DMS79 treated with DMSO at 0.1 percent for 48 hours (cell line): ENCODE measurements at regions not wholly inside any gene's neighbourhood (a gene's known extent, or its start where the extent isn't known, plus 50 kb on each side); places are given as distances from the start of the nearest gene placed in this dataset.

ENCODE experiments used
- DNase-seq: peaks from one replicate; lab custom pipeline; 2025; lab: John Stamatoyannopoulos, UW

DNA sequence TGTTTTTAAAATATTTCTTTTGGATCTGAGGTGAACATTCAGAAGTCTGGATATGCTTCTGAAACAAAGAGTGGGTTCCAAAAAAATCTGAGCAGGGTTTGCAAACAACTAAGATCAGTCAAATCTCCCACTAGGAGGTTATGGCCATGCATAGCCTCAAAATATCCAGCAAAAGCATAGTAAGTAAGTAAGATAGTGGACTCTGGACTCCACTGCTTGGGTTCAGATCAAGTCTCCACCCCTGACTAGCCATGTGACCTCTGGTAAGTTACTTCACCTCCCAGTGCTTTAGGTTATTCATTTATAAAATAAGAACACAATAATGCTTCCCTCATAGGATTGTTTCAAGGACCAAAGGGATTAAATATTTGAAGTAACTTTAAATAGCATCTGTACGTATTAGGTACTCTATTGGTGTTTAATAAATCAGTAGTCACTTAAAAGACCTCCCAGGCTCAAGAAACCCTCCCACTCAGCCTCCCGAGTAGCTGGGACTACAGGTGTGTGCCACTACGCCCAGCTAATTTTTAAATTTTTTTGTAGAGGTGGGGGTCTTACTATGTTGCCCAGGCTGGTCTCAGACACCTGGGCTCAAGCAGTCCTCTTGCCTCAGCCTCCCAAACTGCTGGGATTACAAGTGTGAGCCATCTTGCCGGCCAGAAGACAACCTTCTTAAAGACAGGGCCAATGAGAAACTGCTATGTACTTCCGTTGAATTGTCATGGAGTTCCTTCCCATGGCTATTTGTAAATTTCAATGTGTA is 95.7 kb upstream of the SOX5 start:
- no peak for DNase-seq

DNA sequence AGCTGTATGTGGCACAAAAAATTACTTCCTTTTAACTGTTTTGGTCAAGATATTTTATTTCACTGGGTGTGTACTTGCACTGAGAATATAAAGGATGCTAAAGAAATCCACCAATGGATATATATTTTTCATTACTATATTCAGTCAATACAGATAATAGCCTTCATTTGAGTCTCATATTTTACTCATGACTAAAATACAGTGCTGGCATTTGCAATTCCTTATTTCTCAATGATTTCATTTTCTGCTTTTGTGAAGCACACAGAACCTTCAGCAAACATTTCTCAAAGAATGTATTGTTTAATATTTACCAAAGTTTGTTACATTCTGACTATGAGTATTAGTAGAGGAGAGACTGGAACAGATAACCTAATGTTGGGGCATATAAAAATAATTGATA is 93.2 kb upstream of the SOX5 start:
- no peak for DNase-seq

DNA sequence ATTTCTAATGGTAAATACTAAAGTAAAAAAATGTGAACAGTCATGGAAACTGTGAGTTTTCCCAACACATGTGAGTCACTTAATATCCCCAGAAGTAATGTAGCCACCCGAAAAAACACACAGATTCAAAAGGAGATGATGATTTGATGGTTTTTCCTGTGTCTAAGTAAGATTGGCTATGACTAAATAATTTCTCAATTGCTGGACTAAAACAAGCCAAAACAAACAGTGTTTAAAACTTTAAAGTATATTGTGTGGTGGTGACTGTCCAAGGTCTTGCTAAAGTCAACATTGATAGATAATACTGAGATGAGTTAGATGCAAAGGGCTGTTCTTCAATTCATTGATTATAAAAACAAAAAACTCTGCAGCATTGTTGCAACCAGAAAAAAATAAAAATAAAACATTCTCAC is 89.6 kb upstream of the SOX5 start:
- DNase-seq, result no peak

DNA sequence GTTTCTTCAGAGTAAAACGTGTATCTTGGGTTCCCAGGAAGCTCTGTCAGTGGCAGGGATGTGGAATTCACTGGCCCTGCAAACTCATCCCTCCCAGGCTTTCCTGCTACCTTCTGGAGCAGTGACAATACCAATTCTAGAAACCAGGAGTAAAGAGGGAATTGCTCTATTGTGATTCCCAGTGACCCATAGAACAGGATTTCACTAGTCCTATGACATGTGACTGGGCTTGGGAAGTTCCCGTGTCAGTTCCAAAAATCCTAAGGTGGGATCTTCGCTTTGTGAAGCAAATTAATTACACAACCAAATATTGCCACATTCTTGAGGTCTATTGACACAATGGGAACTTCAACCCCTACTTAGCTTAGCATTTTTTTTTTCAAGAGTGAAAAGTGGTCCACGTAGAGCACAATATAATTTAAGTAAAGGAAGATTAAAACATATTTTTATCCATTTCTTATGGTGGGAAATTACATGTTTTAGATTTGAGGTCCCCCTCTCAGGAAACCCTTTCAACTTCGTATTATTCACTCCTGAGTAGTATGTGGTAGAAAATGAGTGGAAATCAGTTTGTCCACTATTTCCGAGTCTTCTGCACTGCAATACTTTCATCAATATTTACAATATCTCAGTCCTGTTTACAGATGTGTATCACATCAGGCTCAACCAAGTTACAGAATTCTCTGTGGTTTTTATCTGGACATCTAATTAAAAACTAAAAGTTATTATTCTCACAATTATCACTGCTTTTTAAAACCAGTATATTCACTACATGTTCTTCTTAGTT is 88.9 kb upstream of the SOX5 start:
- DNase-seq, result no peak

DNA sequence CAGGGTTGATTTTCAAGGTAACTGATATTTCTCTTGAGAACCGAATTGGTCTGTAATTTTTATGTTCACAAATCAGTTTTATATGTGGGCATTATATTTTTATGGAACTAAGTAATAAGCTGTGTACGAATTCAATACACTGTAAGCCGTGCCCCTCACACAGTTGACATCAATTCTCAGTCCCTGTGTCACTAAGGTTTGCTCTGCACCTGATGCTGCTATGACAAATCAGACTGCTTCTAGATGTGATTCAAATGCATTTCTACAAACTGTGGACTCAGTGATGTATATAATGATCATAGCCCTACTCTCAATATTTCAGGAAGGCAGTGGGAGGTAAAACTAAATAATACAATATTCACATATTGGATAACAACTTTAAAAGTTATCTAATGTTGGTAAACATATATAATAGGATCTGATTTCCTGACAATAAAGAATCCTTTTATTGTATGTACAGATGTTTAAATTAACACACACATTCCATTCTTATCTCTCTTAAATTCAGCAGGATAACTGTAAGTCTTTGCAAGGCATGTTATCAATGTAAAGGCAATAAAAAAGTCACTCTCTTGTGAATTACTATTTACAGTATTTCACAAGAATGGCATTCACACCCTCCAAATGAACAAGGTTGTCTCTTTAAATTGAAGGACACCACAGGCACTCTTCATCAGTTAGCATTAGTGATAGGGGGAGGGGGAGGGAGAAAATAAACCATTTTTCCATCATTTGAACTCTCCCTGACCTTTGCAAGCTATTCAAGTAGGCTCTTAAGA is 87.2 kb upstream of the SOX5 start:
- DNase-seq, result no peak

DNA sequence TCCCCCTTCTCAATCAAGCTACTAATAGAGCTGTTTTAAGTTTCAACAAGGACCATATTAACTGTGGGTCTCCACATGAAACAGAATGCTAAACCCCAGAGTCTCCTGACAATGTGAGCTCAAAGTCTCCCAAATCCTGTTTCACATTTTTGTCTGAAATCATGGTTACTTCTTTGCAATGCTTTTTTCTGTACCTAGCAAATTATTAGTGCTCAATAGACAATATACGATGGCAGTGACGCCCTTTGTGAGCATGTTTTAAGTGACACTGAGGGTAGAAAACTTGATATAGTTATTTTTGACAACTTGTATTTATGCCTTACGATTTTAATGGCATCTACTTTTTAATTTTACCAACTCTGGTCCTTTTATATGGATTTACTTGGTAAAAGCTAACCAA is 85.4 kb upstream of the SOX5 start:
- DNase-seq, result no peak

DNA sequence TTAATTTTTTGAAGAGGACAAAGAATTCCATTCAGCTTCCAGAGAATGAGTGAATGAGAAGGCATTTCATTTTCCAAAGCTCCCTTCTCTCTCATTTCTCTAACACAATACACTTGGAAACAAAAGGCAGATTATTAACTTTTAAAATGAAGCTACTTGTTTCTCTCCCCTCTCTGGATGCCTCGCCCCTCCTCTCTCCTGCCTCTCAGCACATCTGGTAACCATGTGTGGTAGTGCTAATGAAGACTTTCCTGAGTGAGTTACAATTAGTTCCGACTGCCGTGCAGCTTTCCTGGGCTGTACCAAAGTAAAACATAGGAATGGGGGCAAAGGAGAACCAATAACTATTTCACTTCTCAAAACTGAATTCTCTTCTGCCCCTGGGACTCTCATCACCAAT is 84.7 kb upstream of the SOX5 start:
- no peak for DNase-seq

DNA sequence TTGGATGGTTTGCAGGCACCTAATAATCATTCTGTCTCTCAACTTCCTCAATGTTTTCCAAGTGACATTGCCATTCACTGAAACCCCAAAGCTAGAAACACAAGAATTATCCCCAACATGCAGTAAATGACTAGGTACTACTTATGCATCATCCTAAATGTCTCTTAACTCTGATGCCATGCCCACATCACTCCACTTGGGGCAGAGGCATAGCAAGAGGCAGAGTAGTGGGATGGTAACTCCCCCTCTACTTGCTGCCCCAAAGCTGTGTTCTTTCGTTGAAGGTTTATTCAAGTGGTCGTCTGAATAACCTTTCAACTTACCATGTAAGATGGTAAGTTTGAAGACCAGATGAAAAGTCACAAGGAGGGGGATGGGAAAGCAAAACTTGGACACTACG is 77.9 kb upstream of the SOX5 start:
- DNase-seq, result no peak

DNA sequence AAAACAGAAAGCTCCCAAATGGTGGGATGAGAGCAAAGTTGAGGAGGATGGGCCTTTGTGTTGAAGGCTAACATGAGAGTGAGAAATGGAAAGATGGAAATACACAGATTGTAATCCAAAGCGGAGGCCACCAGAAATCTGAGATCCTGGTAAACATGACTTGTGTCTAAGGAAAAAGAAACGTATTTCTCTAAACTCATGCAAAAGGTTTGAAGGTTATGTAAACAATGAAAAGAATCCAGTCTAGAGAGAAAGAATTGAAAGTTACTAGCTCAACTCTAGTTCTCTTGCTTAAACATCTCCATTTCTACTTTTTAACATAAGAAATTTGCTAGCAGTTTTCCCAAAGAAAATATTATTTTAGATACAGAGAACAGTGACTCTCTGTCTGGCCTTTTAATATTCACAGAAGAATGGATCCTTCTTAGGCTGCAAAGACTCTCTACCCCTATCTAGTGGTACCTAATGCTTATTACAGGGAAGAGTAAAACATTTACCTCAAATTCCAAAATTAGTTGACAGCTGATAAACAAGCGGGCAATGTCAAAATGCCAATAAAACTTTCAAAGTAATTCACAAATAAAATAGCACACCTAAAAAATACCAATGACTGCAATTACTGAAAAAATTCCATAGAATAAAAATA is 75.8 kb upstream of the SOX5 start:
- no peak for DNase-seq

DNA sequence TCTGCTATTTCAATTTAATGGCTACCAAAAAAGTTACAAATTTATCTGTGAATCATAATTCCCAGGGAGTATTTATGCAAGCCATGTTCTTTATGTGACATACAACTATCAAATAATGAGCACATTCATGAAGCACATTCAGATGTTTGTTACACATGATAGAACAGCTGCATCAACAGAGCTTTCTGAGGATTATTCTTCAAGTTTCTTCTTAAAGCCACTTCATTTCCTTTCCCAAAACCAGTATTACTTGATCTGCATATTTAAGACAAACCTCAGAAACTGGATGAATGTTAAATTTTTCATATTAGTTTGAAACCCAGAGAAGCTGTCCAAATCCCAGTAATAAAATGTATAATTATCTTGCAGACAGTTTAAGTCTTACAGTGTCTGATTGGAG is 73.6 kb upstream of the SOX5 start:
- no peak for DNase-seq

DNA sequence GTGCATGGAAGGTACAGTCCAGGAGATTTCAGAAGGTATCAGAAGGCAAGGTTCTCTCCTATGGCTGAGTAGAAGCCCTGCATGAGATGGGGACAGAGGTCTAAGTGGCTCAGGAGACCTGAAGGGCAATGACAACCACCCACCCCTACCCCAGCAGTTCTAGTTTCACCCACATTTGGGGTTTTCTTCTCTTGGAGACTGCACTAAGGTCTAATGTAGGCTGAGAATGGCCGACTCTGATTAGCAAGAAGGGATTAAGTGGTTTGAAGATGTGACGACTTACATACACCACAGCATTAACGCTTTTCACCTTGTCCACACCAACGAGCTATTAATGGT is 71.7 kb upstream of the SOX5 start:
- DNase-seq, result no peak

DNA sequence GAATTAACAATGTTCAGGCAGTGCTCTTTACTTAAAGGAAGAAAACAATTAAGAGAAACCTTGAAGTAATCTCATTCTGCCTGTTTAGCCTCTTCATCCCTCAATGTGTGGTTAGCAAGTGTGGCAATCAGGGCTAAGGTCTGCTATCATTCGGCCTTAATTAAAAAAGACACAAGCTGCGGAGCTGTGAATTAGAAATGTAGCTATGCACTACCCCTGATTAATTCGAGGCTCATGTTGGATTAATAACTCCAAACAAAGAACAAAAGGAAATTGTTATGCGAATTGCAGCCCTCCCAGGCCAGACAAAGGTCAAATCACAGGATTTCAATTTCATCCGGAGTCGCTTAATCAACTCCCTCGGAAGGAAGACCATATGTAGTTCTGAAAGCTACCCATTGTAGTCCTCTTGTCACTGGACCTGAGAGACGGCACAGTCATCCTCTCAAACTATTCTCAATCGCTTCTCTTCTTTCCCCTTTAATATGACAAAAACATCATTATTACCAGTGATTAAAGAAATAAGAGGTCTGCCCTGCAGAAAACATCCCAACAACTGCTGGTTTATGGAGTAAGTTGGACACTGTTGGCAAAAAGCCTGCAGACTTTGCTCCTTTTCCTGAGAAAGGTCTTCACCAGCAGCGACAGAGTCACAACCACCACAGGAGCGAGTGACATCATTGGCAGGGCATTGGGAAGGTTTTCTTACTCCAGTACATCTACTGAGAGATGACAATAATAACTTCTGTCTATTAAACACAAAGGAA is 71.1 kb upstream of the SOX5 start:
- DNase-seq, result no peak

DNA sequence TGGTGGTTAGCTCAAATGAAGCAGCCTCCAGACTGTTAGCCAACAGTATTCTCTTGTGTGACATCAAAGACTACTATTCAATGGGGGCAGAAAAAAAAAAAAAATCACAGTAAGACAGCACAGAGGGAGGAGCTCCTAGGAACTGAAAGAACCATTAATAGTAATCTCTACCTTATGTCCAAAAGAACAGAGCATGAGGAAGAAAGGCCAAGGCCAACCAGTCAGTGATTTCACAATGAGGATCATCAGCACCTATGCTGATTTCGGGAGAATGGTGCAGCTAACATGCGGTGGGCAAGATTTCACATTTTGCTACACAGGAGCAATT is 66.3 kb upstream of the SOX5 start:
- no peak for DNase-seq

DNA sequence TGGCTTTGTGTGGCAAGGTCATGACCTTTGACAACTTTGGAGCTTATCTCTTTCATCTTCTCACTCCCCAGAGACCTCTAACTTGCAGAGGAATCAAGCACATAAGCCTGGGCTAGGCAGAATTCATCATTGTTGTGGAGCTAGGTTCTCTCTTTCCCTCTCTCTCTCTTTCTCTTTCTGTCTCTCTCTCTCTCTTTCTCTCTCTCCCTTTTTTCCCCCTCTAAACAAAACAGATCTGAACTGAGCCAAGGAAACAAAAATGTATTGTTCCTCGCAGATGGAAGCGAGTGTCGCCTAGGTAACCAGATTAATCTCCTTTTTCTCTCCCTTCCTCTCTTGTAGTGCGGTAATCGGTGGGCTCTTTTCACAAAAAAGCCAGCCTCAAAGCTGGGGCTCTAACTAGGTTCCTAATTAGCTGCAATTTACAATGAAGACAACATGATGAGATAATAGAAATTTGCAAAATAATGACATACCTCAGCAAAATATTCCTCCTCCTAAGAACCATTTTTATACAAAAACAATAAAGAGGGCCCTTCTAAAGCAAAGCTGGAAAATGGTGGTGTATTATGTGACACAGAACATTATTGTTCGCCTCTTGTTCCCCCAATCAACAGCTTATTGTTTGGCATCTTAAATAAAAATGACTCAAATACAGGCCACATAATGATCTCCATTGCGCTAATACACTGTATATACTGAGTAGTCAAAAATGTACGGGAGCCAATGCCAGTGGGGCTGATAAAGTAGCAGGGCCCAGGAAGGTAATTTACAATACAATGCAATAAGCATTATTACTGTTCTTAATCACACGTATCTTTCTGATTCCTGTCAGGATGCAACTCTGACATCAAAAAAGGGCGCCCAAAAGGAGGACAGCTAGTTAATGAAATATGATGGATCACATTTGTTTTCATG is 65.7 kb upstream of the SOX5 start:
- DNase-seq, result no peak

DNA sequence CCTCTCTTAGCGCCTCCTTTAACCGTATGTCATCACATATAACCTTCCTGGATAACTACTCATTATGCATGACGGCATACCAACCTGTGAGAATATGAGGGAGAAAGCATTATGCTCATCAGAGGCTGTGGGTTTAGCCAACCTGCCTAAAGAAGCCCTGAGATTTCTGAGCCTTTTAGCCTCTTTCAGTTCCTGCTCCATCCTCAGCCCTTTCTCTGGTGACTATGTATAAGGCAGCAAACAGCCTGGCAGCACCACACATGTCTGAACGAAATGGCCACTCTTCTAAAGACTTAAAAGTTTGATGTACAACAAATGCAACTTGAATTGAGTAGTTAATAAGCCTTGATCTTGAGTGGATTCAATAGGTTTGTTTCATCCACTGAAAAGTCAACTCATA is 64.8 kb upstream of the SOX5 start:
- DNase-seq, result no peak

DNA sequence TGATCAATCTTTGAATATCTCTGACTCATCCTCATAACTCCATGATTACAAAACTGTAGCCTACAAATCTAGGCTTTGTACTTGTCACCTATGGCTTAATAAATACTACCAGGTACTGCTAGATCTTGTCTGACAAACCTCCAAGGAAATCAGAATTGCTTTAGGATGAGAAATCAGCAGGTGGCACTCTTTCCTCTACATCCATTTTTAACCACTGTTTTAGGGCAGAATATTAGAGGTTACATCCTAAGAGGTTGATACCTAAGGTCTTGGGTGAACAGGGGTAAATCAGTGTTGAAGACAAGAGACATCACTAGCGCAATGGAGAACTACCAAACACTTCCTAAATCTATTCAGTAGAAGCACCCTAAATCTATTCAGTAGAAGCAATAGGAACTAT is 63.1 kb upstream of the SOX5 start:
- no peak for DNase-seq

DNA sequence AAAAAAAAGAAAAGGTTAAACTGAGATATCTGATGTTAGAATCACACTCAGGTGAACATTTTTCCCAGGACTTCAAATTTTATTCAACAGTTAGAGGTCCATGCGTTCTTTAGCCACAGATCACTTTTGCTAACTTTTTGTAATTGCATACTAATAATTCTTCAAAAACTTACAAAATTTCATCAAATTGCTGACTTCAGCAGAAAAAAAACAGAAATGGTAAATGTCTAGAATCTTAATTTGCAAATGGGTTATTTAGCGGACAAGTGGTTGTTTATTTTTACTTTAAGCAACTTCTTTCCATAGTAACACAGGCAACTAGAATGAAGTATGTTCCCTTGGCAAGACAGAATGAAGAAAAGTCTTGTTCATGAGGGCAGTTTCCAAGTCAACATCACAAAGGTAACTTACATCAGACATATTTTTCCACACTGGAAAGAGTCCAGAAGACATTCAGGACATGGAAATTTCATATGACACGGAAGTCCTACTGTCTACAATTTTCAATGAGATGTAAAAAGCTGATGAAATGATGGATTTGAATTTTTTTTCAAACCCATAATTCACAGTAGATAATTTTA is 62.5 kb upstream of the SOX5 start:
- DNase-seq, result no peak

DNA sequence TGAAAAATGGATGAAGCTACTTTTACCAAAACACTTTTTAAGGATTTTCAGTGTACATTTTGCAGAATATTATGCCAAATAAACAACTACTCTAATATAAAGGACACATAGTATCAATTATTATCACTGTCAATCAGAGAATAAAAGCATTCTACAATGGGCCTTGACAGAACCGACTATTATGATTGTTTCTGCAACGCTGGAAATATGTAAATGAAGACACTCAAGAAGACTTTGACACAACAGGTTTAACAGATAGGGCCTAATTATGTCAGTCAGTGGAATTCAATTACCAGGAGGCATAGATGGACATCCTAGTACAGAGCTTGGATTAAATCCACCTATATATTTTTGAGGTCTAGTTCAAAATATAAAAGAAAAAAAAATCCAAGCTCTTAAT is 58.7 kb upstream of the SOX5 start:
- DNase-seq, result no peak
